ENCODE measurements at regions not wholly inside any gene's neighbourhood (a gene's known extent, or its start where the extent isn't known, plus 50 kb on each side); places are given as distances from the start of the nearest gene placed in this dataset.

- Histone ChIP-seq H3K4me3 (no peak overlapping the region), H3K27ac (no peak overlapping the region), H3K36me3 (no peaks in the 10 kb centered on the region), H3K9me3 (no peaks in the 10 kb centered on the region), H3K27me3 (no peaks in the 10 kb centered on the region), H3K4me1 (peaks cover 0 to 14% (median 3%) of the 10 kb centered on the region in 12 donors)
- intact Hi-C loops (cut with DNase I): no loop called here
- WGBS, 4 donors: 73 to 86% (median 79%) methylated on average over 1 of the region's 1 CpG
- DNase-seq: no peak
- no peak for ATAC-seq
- TF ChIP-seq POLR2A (IDR thresholded peaks at IDR 0.05): no peak
- TF ChIP-seq CTCF (IDR thresholded peaks at IDR 0.05): no peak
Observed at GRCh38 chr6:150658421-150658820, 58.7 kb downstream of the PLEKHG1 start.

- peaks cover 0 to 6% (median 0%) of the 10 kb centered on the region in 9 donors for H3K36me3 ChIP-seq
- H3K9me3 ChIP-seq: no peaks in the 10 kb centered on the region
- H3K27ac ChIP-seq: no peak overlapping the region
- no peaks in the 10 kb centered on the region for H3K27me3 ChIP-seq
- H3K4me3 ChIP-seq: no peak overlapping the region
- peaks cover 0 to 14% (median 3%) of the 10 kb centered on the region in 12 donors for H3K4me1 ChIP-seq
- 54 to 76% (median 59%) methylated on average over 5 to 6 of the region's 6 CpGs for WGBS, 4 donors
- no peak for TF ChIP-seq POLR2A (IDR thresholded peaks at IDR 0.05)
- no peak for TF ChIP-seq CTCF (IDR thresholded peaks at IDR 0.05)
- no peak for ATAC-seq
- DNase-seq: no peak
- intact Hi-C loops (cut with DNase I): no loop called here
Observed at GRCh38 chr6:150659046-150659763, 59.5 kb downstream of the PLEKHG1 start.

- no peak for TF ChIP-seq CTCF (IDR thresholded peaks at IDR 0.05)
- Histone ChIP-seq H3K36me3 (peaks cover 0 to 6% (median 0%) of the 10 kb centered on the region in 9 donors), H3K9me3 (no peaks in the 10 kb centered on the region), H3K4me3 (no peak overlapping the region), H3K27ac (no peak overlapping the region), H3K27me3 (no peaks in the 10 kb centered on the region), H3K4me1 (peaks cover 0 to 19% (median 7%) of the 10 kb centered on the region in 12 donors)
- ATAC-seq: no peak
- intact Hi-C loops (cut with DNase I): loop anchor here in 4 of 10 donors (10.0 kb wide), 3 partner anchors 47 to 237 kb away; no protein-coding TSS in a partner anchor
- WGBS, 4 donors: 92 to 94% (median 94%) methylated on average over 4 of the region's 4 CpGs
- no peak for DNase-seq
Observed at GRCh38 chr6:150661216-150662007, 61.7 kb downstream of the PLEKHG1 start.

GRCh38 chr6:150662814-150663213 lies 63.1 kb downstream of the PLEKHG1 start:
- TF ChIP-seq POLR2A (IDR thresholded peaks at IDR 0.05) (no peak), CTCF (IDR thresholded peaks at IDR 0.05) (no peak)
- Histone ChIP-seq H3K4me3 (no peak overlapping the region), H3K36me3 (peaks cover 0 to 6% (median 0%) of the 10 kb centered on the region in 9 donors), H3K9me3 (no peaks in the 10 kb centered on the region), H3K27ac (no peak overlapping the region), H3K4me1 (peaks cover 0 to 27% (median 10%) of the 10 kb centered on the region in 12 donors), H3K27me3 (no peaks in the 10 kb centered on the region)
- intact Hi-C loops (cut with DNase I): loop anchor here in 4 of 10 donors (10.0 kb wide), 3 partner anchors 48 to 238 kb away; no protein-coding TSS in a partner anchor
- ATAC-seq: no peak
- WGBS, 4 donors: 56 to 68% (median 64%) methylated on average over 5 of the region's 5 CpGs
- DNase-seq: no peak
